COLO829 (cell line): ENCODE measurements at regions not wholly inside any gene's neighbourhood (a gene's known extent, or its start where the extent isn't known, plus 50 kb on each side); places are given as distances from the start of the nearest gene placed in this dataset.
A peak's percentile ranks its signal among the peaks of the same experiment; 100 is the strongest.

Experiments
- DNase-seq: peaks from one replicate; pipeline ENCODE4 v3.0.0; 2012; ENCODE audit warnings: low spot score

DNA sequence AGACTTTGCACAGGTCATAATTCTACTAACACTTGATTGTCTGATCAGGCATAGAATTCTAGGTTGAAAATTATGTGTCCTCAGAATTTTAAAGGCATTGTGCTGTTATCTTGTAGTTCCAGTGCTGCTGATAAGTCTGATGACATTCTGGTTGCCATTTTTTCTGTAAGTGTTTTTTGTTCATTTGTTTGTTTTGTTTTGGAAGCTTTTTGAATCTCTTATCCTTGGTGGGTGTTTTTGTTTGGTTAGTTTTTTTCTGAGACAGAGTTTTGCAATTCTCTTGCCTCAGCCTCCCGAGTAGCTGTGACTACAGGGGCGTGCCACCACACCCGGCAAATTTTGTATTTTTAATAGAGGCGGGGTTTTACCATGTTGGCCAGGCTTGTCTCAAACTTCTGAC is 178.9 kb downstream of the CCDC71L start:
- DNase-seq = no peak

- DNase-seq = no peak
Observed at GRCh38 chr7:106480616-106481031, 180.3 kb downstream of the CCDC71L start.

- DNase-seq = no peak
Observed at GRCh38 chr7:106480161-106480579, 180.8 kb downstream of the CCDC71L start.

GRCh38 chr7:106476751-106477150 is 184.2 kb downstream of the CCDC71L start:
- DNase-seq = no peak

DNA sequence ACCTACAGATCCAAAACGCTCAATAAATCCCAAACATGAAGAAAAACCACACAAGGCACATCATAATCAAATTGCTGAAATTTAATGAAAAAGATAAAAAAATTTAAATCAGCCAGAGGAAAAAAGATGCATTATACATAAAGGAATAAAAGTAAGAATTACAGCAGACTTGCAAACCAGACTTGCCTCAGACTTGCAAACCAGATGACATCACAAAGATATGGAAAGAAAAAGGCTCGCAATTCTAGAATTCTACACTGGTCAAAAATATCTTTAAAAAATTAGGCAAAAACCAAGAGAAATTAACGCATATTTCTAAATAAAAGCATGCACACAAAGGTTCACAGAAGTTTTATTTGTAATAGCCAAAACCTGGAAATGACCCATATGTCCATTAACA is 188.0 kb upstream of the NAMPT start:
- no peak for DNase-seq

- no peak for DNase-seq
Observed at GRCh38 chr7:106471686-106472440, 187.1 kb upstream of the NAMPT start.

DNA sequence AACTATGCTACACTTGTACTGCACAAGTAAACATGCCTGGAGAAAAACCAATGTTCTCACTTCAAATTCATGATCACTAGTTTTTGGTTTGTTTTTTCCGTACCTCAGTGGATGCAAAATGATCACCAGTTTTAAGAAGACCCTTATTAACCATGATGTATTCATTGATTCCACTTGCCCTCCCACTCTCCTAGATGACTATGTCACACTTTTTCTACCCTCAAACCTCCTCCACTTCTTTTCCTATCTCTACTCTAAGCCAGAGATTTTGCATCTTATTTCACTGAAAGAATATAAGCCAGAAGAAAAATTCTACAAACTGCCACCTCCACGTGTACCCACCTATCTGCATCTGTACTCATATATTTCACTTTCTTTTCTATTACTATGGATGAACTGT is 186.2 kb upstream of the NAMPT start:
- DNase-seq = no peak

DNA sequence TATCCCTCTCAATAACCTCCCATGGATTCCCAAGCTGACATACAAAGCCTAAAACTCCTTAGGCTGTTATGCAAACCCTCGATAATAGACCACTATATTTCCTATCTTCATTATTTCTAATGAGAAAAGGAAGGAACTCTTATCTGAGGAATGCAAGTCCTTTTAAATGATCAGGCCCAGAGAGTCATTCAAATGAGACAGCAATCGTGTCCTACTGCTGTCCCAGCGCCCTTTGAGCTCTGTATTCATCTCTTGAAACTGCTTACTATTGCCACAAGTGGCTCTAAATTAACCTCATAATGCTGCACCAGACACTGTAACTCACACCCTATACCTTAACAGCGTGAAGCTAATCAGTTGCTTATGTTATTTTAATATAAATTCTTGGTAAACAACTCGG is 182.1 kb upstream of the NAMPT start:
- no peak for DNase-seq

GRCh38 chr7:106465704-106466468 is 181.1 kb upstream of the NAMPT start:
- no peak for DNase-seq

DNA sequence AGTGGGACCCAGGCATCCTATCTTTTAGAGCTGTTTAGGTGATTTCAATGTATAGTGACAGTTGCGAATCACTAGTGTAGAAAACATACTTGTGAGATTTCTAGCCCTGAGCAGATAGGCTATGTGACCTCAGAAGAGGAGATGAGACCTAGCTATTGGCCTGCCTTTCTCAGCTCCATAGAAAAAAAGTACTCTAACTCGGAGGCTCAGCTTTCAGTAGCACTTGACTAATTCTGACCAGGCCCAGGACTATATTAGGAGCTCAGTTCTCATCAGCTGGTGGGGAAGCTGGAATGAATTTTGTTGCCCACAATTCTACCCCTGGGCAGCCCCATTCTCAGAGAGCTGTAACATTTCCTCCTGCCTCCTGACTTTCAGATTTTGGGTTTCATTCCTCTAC is 179.9 kb upstream of the NAMPT start:
- DNase-seq = no peak

DNA sequence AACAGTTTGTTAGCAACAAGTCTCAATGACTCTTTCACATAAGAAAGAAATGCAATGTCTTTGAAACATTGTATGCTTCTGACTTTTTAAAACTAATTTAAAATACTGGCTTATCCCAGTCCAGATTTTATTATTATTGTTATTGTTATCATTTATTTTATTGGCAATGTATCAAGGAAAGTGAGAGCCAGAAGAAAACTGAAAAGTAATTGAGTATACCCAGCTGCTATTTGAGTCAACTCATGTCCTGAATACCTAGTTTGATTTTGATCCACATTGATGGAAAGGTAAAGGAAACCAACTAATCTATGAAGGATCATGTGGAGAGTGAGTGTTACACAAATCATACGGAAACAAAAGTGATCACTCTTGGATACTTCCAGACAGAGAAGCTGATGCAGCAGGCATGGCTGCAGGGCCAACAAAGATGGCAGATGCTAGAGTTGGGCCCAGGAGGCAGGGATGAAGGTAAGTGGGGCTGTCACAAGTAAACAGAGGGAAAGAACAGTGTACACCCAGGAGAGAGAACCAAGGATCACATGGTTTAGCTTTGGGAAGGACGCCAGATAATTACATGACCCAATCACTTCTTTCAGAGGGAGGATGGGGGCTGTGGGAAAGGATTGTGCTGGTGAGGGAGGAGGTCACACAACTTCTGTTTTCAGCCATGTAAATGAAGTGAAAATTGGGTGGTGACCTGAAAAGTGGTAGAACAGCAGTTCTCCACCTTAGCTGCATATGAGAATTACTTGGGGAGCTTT is 179.2 kb upstream of the NAMPT start:
- no peak for DNase-seq

- DNase-seq = no peak
Observed at GRCh38 chr7:106462914-106463482, 178.2 kb upstream of the NAMPT start.

GRCh38 chr7:106462365-106462859 is 177.6 kb upstream of the NAMPT start:
- DNase-seq = peak; percentile 76

DNA sequence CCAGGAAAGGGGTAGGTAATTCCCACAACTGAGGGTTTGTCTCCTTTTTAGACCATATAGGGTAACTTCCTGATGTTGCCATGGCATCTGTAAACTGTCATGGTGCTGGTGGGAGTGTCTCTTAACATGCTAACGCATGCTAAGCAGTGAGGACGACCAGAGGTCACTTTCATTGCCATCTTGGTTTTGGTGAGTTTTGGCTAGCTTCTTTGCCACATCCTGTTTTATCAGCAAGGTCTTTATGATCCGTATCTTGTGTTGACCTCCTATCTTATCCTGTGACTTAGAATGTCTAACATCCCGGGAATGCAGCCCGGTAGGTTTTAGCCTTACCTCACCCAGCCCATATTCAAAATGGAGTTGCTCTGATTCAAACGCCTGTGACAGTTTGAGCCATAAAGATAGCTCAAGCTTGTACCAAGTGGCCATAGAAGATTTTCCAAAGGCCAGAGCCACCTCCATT is 176.0 kb upstream of the NAMPT start:
- no peak for DNase-seq

DNA sequence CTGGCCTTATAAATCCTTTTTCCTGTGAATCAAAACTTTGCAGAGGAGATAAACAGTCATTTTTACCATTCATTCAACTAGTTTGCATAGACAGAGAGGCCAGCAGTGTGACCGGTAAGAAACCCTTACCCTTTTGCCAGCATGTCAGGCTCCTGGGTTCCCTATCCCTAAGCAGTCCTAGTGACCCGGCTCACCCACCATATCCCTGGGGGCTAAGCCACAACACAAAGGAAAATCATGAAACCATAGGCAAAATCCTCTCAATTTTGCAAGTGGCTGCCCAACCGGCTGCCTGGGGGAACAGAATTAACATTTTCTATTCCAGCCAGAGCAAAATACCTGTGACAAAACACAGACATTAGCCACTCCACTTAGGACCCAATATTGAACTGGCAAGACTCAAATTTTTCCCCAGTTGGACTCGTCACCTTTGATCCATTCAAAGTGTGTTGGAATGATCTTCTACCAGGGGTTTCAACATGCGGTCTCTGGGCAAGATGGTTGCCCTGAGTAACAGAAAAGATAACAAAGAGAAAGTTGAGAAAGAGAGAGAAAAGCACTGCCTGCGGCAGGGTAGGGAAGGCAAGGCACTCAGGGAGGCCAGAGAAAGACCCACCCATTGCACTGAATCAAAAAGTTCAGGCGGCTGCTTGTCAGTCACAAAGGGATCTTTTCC is 174.8 kb upstream of the NAMPT start:
- DNase-seq = no peak

- no peak for DNase-seq
Observed at GRCh38 chr7:106457678-106458077, 172.9 kb upstream of the NAMPT start.

DNA sequence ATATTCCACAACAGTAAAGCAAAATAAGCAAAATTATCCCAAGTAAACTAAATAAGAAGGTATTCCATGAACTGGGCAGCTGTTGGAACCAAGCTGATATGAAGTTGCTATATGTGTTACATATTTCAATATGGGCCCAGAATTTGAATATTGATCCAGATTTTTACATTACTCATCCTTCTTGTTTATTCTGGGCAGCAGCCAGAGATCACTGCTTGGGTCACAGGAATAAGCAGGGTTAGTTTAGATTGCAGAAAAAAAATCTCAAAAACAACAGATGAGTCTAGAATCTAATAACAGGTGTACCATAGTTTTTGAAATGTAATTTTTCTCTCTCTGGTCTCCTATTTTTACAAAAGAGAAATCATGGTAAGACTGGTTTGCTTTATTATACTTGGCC is 171.5 kb upstream of the NAMPT start:
- DNase-seq = no peak

GRCh38 chr7:106452031-106452851 is 167.5 kb upstream of the NAMPT start:
- no peak for DNase-seq

DNA sequence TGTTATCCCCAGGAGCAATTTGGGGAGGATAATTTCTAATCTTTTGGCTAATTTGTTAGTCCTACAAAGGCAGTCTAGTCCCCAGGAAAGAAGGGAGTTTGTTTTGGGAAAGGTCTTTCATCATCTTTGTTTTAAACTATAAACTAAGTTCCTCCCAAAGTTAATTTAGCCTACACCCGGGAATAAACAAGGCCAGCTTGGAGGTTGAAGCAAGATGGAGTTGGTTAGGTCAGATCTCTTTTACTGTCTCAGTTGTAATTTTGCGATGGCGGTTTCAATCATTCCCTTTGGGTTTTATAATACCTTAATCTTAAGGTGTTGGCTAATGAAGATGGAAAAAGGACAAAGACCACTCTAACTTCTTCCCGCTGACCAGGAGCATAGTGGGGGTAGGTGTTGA is 166.4 kb upstream of the NAMPT start:
- DNase-seq = no peak

- DNase-seq = no peak
Observed at GRCh38 chr7:106450716-106451115, 165.9 kb upstream of the NAMPT start.
